Right lobe of liver (tissue), 6 donors: ENCODE measurements at regions not wholly inside any gene's neighbourhood (a gene's known extent, or its start where the extent isn't known, plus 50 kb on each side); places are given as distances from the start of the nearest gene placed in this dataset.

Source experiments
- ATAC-seq, 4 donors: fragments of 200-7000 bp; cut with Tn5 transposase; one replicate each; pipeline ENCODE4 v1.9.1; 2020; ENCODE audit warnings: mild to moderate bottlenecking in 4 of 4, moderate library complexity in 4 of 4
- DNase-seq, 3 donors: peaks; one replicate each; pipeline ENCODE4 v3.0.0-alpha.2; 2020
- H3K27ac ChIP-seq, 3 donors: fragments of 200-600 bp; one replicate each; pipeline ENCODE4 v1.8.0; 2022
- H3K27me3 ChIP-seq, 2 donors: fragments of 200-600 bp; one replicate each; pipeline ENCODE4 v1.8.0; 2022
- H3K36me3 ChIP-seq, 4 donors: fragments of 200-600 bp; sonication (generic) in 1 of 4; one replicate each; pipeline versions ENCODE4 v1.5.1 to v1.8.0; 2017 to 2022; ENCODE audit warnings: control low read depth in 1 of 4
- H3K4me1 ChIP-seq, 4 donors: fragments of 200-600 bp; sonication (generic) in 1 of 4; one replicate each; pipeline versions ENCODE4 v1.5.1 to v1.8.0; 2017 to 2022; ENCODE audit warnings: control low read depth in 1 of 4
- H3K4me3 ChIP-seq, 3 donors: fragments of 200-600 bp; one replicate each; pipeline ENCODE4 v1.8.0; 2022
- H3K9me3 ChIP-seq, 4 donors: fragments of 200-600 bp; sonication (generic) in 1 of 4; one replicate each; pipeline versions ENCODE4 v1.5.1 to v1.8.0; 2017 to 2022; ENCODE audit warnings: control low read depth in 1 of 4
- CTCF ChIP-seq, 4 donors: fragments of 200-600 bp in 3 of 4; fragments of 450-650 bp in 1 of 4; IDR thresholded peaks; one replicate each; pipeline versions ENCODE4 v1.5.1 to v1.8.0; 2016 to 2022; ENCODE audit warnings: antibody characterized with exemption in 4 of 4, mild to moderate bottlenecking in 2 of 4
- POLR2A ChIP-seq: fragments of 450-650 bp; IDR thresholded peaks from one replicate; pipeline ENCODE4 v1.6.1; 2017; ENCODE audit warnings: antibody characterized with exemption, mild to moderate bottlenecking
- WGBS: methylation state at CpG from one replicate; pipeline ENCODE4 v1.1.6; 2018; ENCODE audit warnings: low coverage, low lambda C conversion rate; ENCODE audit not compliant: insufficient coverage; ENCODE audit errors: missing lambda C conversion rate; 5-methylcytosine and 5-hydroxymethylcytosine counted together
- intact Hi-C, 2 donors: fragments of 100-400 bp; cut with DNase I; formaldehyde crosslinking; loops; one replicate each; pipeline versions ENCODE4 v1.11.2 to v1.14.1; 2022
- donor health status: DM: no; HTN: yes; CAD: no.
- donor health status: DM: no; HTN: no; CAD: no.
- donor health status: DM: no; HTN: no; CAD: no.
- donor health status: DM: no; HTN: yes; CAD: no.
- donor health status: DM: no; HTN: yes; CAD: no.

GRCh38 chr2:211117026-211117425 is 560.6 kb downstream of the CPS1 start:
- TF ChIP-seq CTCF (IDR thresholded peaks at IDR 0.05) (no peak), POLR2A (no peak)
- H3K36me3 ChIP-seq = no peaks in the 10 kb centered on the region
- no peaks in the 10 kb centered on the region for H3K9me3 ChIP-seq
- no peak overlapping the region for H3K4me3 ChIP-seq
- intact Hi-C loops = no loop called here
- 80% methylated on average over 1 of the region's 1 CpG for WGBS
- H3K27me3 ChIP-seq = no peaks in the 10 kb centered on the region
- peaks cover 0 to 17% (median 0%) of the 10 kb centered on the region in 4 donors for H3K4me1 ChIP-seq
- DNase-seq = no peak
- H3K27ac ChIP-seq = no peak overlapping the region
- ATAC-seq = no peak

GRCh38 chr2:211126256-211126655 is 569.9 kb downstream of the CPS1 start:
- intact Hi-C loops = no loop called here

GRCh38 chr2:211127501-211127900 is 571.1 kb downstream of the CPS1 start:
- H3K4me3 ChIP-seq = no peak overlapping the region
- TF ChIP-seq POLR2A (no peak), CTCF (IDR thresholded peaks at IDR 0.05) (no peak)
- H3K9me3 ChIP-seq = no peaks in the 10 kb centered on the region
- no peaks in the 10 kb centered on the region for H3K36me3 ChIP-seq
- no peak overlapping the region for H3K27ac ChIP-seq
- no peaks in the 10 kb centered on the region for H3K4me1 ChIP-seq
- DNase-seq (no peak), ATAC-seq (no peak)
- no peaks in the 10 kb centered on the region for H3K27me3 ChIP-seq
- intact Hi-C loops = no loop called here
- 60% methylated on average over 1 of the region's 2 CpGs for WGBS

More at GRCh38 chr2:211126256-211126655, 569.9 kb downstream of the CPS1 start:
- Histone ChIP-seq H3K27me3 (no peaks in the 10 kb centered on the region), H3K4me3 (no peak overlapping the region), H3K9me3 (no peaks in the 10 kb centered on the region), H3K27ac (no peak overlapping the region), H3K4me1 (no peaks in the 10 kb centered on the region), H3K36me3 (no peaks in the 10 kb centered on the region)
- ATAC-seq (no peak), DNase-seq (no peak)
- TF ChIP-seq CTCF (IDR thresholded peaks at IDR 0.05) (no peak), POLR2A (no peak)

- Histone ChIP-seq H3K4me1 (no peaks in the 10 kb centered on the region), H3K27me3 (no peaks in the 10 kb centered on the region), H3K9me3 (no peaks in the 10 kb centered on the region), H3K27ac (no peak overlapping the region), H3K36me3 (no peaks in the 10 kb centered on the region), H3K4me3 (no peak overlapping the region)
- TF ChIP-seq POLR2A (no peak), CTCF (IDR thresholded peaks at IDR 0.05) (no peak)
- DNase-seq (no peak), ATAC-seq (no peak)
- 67% methylated on average over 3 of the region's 3 CpGs for WGBS
- intact Hi-C loops = no loop called here
These were observed 571.9 kb downstream of the CPS1 start for GRCh38 chr2:211128287-211128686.

GRCh38 chr2:211129798-211130197 is 573.4 kb downstream of the CPS1 start:
- Histone ChIP-seq H3K9me3 (no peaks in the 10 kb centered on the region), H3K36me3 (no peaks in the 10 kb centered on the region), H3K27ac (no peak overlapping the region), H3K4me1 (no peaks in the 10 kb centered on the region), H3K27me3 (no peaks in the 10 kb centered on the region), H3K4me3 (no peak overlapping the region)
- intact Hi-C loops = no loop called here
- DNase-seq = no peak
- no peak for ATAC-seq
- WGBS = 77% methylated on average over 3 of the region's 3 CpGs
- TF ChIP-seq POLR2A (no peak), CTCF (IDR thresholded peaks at IDR 0.05) (no peak)
